Frontal cortex (tissue), 3 donors: ENCODE measurements at regions not wholly inside any gene's neighbourhood (a gene's known extent, or its start where the extent isn't known, plus 50 kb on each side); places are given as distances from the start of the nearest gene placed in this dataset.

Experiments
- DNase-seq, 2 donors: peaks; one replicate each; pipeline ENCODE4 v3.0.0; 2012; ENCODE audit warnings: low spot score in 2 of 2
- FAIRE-seq: peaks from 2 replicates; lab custom pipeline; 2012; peaks lifted over from hg19 to GRCh38; lab: Jason Lieb, UNC
- donor health status: control.
- donor health status: control.
- donor health status: control.

DNA sequence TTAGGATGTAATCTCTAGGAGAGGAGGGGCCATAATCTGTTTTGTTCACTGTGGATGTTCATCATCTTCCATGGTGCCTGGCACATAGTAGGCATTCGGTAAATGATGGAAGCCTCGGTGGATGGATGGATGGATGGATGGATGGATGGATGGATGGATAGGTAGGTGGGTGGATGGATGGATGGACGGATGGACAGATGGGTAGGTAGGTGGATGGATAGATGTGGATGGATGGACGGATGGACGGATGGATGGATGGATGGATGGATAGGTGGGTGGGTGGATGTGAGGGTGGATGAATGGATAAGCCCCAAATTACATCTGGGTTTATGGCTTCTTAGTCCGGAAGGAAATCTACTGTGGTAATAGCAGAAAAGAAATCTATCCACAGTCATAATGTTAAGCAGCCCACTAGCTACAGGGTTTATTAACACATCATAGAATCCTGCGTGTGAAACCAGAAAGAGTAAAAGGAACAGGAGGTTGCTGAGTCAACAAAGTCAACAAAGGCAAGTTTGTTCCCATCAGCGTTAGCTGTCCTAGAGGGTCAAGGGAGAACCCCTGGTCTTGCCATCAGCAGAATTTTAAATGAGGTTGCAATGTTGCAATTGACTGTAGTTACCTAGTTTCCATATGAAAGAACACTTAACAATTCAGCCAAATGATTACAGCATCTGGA, 82.8 kb downstream of the C11orf91 start:
- DNase-seq: no peak
- FAIRE-seq: no peak

DNA sequence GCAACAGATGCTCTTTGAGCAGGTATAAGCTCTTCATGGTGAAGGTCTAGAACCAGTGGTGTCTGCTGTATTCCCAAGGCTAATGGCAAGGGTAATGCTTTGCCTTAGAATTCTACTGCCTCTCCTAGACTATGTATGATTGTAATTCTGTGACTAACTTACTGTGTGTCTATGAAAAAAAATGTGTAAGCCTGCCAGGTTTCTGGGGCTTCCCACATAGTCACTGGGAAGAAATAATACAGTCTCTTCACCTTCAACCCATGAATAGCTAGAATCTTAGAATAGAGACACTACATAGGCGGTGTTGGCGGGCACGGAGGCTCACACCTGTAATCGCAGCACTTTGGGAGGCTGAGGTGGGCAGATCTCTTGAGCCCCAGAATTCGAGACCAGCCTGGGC, 84.1 kb downstream of the C11orf91 start:
- no peak for DNase-seq

DNA sequence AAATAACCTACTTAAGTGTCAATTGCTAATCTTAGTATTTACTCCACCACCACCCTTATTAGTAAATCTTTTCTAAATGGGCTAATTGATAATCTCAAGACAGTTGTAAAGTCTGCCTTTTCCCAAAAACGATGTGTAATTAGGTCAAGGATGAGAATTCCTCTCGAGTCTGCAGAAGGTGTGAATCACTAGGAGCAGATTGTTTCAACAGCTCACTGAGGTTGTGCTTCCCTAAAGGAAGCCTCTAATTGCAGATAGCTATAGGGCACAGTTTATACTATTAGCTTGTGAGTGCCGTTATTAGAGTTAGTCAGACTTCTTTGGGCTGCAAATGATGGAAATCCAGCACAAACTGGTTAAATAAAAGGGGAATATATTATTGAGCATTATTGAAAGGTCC, 84.9 kb downstream of the C11orf91 start:
- DNase-seq (no peak), FAIRE-seq (no peak)

More for the DNA sequence above, 84.1 kb downstream of the C11orf91 start:
- FAIRE-seq: no peak

DNA sequence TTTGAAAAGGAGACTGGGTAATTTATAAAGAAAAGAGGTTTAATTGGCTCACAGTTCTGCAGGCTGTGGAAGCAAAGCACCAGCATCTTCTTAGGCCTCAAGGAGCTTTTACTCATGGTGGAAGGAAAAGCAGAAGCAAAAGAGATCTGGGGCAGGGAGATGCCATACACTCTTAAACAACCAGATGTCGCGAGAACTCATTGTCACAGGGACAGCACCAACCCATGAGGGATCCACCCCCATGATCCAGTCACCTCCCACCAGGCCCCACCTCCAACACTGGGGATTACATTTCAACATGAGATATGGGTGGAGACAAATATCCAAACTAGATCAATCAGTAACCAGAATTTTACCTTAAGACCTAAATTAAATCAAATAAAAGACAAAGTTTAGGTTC, 87.2 kb downstream of the C11orf91 start:
- no peak for DNase-seq

DNA sequence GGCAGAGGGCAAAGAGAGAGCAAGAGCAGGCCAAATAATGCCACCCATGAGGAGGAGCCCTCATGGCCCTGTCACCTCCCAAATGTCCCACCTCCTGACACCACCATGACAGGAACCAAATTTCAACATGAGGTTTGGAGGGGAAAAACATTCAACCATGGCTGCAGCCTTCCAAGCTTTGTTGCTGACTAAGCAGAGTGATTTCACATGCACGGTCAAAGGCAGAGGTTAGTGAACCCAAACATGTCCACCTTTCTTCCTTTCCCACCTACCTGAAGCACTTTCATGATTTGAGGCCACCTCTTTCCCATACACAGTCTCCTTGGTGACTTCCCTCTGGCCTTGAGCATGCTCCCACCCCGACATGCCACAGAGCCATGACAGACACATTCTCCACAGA, 89.7 kb downstream of the C11orf91 start:
- FAIRE-seq: no peak
- no peak for DNase-seq

More for the DNA sequence above, 87.2 kb downstream of the C11orf91 start:
- FAIRE-seq: no peak

DNA sequence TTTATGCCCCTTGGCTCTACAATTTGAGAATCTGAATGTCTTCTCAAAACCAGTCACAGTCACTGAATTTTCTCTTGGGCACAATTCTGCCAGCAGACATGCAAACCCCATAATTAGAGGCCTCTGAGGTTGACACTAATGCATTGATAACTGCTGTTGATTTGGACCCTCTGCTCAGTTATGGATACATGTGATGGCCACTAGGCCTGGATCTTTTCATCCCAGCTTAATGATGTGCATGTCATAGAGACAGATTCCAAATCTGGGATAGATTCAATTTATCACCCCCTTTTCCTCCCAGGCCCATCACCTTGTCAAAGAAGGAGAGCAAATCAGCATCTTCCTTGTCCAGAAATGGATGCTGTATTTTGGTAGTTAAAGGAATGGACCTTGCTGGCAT, 92.2 kb downstream of the C11orf91 start:
- FAIRE-seq (no peak), DNase-seq (no peak)

DNA sequence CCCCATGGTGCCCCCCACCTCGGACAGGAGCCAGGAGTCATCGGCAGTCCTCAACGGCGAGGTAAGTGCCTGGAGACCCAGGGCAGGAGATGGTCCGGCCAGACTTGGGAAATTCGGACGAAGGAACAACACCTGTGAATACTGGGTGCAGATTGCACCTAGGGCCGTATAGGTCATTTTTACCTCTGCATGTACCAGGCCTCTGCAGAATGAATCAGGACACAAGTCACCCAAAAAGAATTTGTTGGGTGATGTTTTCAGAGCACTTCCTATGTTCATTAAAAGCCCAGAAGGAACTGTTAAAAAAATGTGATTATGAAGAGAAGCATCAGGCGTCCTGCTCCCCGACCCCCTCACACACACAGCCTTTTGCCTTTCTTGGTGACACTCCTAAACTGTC, 93.9 kb downstream of the C11orf91 start:
- DNase-seq: no peak
- no peak for FAIRE-seq

DNA sequence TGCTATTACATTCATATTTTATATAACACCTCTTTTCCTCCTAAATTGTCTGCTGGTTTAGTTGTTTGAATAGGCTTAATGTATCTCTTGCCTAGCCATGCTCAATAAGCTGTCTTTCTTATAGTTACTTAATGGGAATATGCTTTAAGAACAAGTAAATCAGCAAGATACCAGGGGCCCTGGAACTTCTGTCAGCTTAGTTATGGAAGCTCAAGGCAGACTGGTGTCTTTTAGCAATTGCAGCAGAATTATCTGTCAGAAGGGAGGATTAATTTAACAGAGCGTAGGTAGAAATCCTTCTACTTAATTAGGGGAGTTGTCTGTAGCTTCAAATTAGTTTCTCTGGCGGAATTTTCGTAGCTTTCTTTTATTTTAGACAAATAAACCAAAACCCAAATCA, 94.9 kb downstream of the C11orf91 start:
- no peak for FAIRE-seq

DNA sequence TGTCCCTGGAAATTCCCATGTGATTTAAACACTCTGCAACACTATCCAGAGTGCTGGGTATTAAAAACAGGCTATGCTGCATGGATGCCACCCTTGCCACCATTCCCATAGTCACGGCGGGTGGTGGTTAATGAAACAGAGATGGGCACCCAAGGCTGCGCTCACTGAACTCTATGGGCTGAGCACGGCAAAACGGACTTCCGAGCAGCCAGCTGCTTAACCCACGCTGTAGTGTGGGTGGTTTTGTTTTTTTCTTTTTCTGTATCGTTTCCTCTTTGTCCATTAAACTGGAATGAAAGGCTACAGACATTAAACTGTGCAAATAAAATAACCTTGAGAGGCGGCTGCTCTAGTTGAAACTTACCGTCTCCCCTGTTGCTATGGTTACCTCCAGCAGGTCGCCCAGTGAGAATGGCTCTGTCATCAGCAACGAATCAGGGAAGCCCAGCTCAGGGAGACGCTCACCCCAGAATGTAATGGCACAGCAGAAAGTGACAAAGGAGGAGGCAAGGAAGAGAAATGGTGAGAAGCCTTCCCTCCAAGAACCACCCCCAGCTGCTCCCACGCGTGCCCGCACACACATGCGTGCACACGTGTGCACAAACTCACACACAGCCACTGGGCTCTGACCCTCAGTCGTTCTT, 102.1 kb downstream of the C11orf91 start:
- peak in 1 of 2 donors; percentile 32 for DNase-seq
- FAIRE-seq: no peak

More for the DNA sequence above, 94.9 kb downstream of the C11orf91 start:
- no peak for DNase-seq

DNA sequence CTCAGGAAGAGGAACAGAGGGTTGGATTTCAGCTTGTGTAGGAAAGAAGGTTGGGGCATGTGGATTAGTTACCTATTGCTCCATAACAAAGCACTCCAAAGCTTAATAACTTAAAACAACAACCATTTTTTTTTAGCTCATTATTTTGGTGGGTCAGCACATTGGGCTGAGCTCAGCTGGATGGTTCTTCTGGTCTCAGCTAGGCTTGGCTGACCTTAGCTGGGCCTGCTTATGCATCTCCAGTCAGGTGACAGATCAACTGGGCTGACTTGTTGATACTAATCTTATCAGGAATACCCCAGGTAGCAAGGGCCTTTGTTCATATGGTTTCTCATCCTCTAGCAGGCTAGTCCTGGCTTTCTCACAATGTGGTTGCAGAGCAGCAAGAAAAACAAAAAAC, 106.4 kb downstream of the C11orf91 start:
- no peak for DNase-seq
- no peak for FAIRE-seq

DNA sequence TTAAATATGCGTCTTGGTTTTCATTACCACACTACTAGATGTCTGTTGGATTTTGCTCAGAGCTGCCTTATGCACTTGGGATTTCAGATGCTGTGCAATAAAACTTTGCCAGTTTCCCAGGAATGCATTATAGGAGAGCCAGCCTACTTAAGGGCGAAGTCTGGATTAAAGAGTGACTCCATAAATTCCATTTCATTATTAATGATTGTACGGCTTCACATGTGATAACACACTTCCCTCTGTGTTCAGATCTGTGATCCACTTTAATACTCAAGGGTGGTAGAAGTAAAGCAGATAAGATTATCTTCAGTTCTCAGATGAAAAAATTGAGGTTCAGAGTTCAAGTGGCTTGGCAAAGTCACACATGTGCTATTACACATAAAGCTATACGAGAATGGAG, 110.2 kb downstream of the C11orf91 start:
- DNase-seq: no peak
- no peak for FAIRE-seq

DNA sequence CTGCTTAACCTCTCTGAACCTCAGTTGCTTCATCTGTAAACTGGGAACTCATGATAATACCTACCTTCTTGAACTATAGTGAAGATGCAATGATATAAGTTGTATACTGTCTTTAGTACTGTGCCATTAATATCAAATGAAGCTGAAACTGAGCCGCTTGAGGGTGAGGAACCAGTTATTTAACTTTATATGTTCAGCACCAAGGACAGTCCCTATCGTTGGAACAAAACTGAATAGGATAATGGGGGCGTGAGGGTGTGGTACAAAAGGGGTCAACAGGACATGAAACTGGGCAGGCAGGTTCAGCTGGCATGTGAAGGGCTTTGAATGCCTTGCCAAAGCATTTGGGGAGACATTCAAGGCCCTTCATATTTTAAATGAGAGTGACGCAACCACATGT, 112.6 kb downstream of the C11orf91 start:
- FAIRE-seq: no peak
- no peak for DNase-seq

DNA sequence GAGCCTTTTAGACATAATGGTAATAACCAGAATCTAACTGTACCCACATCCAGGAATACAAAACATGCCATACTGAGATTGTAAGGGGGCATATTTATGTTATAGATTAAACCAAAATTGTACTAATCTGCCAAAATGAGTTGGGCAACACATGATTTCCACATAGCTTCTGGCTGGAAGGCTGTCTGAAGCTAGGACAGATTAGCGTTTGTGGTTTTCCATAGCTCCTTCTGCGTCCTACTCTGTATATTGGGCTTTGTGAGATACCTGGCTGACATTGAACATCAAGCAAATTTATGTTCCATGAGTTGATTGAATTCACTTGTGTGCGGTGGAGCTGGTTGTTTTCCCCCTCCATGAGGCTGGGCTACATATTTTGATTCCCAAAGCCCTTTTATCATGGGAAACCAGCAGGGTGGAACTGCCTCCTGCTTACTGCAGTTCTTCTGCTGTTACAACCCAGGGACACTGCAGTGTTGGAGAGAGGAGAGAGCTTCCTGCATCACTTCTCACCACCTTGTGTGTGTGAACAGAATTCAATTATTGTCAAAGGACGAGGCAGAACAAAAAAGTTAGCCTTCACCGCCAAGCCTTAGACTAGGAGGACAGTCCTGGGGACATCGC, 114.9 kb downstream of the C11orf91 start:
- FAIRE-seq (no peak), DNase-seq (no peak)

DNA sequence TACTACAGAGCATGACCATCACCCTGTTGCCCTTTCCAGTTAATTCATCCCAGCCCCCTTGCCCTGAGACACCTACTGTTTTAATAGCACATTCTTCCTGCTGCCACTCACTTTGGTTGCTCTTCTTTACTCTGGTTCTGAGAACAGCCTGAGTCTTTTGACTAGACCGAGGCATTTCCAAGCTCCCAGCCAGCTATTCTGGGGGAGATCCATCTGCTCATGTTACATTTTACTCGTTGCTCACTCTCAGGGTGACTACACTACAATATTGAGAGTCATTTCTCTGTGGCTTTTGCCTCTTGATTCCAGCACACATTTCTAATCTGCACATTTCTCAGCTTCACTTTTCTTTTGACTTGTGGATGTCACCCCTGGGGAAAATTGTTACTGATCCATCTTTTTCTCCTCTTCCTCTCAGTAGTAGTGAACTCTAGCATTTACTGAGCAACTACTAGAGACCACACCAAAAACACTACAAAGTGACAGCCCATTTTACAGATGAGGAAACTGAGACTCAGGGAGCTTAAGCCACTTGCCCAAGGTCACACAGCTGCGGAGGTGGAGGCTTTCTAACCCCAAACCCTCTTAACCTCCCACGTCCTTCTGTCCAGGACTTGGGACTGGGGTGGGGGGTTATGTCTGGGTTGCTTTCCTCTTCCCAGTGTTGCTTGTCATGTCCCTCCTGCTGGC, 117.8 kb downstream of the C11orf91 start:
- no peak for DNase-seq
- no peak for FAIRE-seq

DNA sequence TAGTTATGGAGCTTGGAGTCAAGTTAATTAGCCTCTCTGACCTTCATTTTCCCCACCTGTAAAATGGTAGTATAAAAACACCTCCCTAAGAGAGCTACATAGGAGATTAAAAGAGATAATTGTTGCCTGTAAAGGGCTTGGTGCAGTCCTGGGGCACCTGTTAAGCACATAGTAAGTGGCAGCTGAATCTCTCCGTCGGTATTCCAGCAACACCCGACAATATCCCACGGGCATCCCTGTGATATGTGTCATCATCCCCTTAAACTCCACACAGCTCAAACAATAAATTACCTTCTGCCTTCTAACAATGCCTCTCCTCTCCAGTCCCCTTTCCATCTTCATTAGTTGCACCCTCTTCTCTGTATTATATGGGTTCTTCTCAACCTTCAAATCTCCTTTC, 121.5 kb downstream of the C11orf91 start:
- FAIRE-seq (no peak), DNase-seq (no peak)

DNA sequence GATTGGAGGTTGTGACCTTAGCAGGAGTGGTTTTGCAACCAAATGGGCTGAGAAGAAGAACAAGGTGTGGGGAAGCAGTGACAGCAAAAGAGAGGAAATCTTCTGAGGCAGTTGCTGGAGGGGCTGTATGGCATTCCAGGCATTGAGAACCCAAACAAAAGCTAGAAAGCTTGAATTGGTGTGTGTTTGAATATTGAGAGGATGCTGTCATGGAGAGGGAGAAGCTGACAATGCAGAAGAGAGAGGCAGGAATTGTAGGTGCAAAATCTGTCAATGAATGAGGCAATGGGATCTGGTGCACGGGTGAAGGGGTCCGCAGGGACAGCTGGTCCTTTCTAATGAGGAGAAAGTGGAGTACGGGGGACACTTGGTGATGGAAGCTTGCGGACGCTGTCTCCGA, 123.4 kb downstream of the C11orf91 start:
- FAIRE-seq (no peak), DNase-seq (no peak)

DNA sequence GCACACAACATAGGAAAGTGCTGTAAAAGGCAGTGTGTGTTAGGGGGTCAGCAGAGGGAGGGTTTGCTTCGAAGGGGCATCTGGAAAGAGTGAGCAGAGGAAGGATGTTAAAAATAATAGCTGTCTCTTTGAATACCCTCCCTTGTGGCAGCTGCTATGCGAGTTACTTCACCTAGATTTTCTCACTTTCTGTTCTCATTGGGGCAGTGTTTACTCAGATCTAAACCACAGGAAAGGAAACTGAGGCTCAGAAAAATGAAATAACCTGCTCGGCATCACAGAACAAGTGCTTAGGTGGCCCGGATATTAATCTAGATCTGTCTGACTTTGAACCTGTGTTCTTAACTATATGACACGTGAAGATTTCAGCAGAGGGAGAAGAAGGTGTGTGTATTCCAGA, 125.3 kb downstream of the C11orf91 start:
- FAIRE-seq (no peak), DNase-seq (no peak)

DNA sequence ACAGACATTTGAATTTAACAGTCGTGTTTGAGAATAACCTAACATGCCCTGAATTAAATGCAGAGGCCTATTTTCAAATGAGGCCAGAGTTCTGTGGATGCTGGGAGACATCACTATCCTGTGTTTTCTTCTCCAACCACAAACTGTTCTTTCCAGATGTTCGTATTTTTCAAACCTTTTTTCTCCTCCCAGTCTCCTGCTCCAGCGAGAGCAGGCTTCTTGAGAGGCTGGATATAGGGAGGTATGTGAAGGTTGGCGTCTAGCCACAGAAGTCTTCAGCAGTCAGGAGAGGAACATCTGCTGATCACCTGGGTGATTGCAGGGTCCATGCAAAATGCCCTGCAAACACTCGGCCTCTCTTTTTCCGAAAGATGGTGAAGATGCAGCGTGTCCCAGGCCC, 126.3 kb downstream of the C11orf91 start:
- DNase-seq (no peak), FAIRE-seq (no peak)

DNA sequence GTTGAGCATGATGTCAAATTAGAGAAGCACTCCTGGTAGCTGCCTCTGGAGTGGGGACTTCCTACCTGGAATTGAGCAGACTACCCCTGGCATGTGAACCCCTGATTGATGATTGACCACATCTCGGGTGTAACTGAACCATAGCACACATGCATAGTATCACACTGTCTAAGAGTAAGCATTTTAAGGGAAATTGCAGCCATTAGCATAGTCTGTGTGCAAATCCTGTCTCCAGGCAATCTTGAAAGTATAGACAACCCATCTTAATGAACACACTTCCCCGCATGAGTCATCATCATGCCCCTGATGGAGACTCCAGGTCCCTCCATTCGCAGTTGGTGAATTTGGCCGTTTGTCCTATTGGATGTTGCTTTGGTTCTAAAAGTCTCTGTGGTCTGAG, 131.3 kb downstream of the C11orf91 start:
- DNase-seq: no peak
- FAIRE-seq: no peak

DNA sequence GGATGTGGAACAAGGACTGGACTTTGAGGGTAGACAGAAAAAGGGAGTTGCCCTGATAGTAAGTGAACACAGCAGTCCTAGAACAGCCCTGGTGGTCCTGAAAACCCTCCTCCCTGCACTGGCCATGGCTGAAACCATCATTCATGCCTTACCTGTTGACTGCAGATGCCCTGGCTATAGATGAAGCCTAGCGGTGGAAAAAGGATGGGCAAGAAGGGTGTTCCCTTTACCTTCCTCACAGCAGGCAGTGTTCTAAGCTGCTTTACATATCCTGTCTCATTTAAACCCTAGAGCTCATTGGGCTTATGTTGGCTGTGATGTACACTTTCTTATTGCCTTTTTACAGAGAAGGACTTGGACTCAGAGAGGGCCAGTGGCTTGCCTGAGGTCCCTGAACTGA, 133.6 kb downstream of the C11orf91 start:
- no peak for FAIRE-seq
- no peak for DNase-seq
